NCI-H524 treated with DMSO at 0.1 percent for 48 hours (cell line): ENCODE measurements at regions not wholly inside any gene's neighbourhood (a gene's known extent, or its start where the extent isn't known, plus 50 kb on each side); places are given as distances from the start of the nearest gene placed in this dataset.
"Not testable (repeated sequence)": the region's sequence is repeated elsewhere in the genome, so short reads cannot be mapped to it uniquely, and the experiment has no call there.

Experiments
- DNase-seq: peaks from one replicate; lab custom pipeline; 2025; lab: John Stamatoyannopoulos, UW

DNA sequence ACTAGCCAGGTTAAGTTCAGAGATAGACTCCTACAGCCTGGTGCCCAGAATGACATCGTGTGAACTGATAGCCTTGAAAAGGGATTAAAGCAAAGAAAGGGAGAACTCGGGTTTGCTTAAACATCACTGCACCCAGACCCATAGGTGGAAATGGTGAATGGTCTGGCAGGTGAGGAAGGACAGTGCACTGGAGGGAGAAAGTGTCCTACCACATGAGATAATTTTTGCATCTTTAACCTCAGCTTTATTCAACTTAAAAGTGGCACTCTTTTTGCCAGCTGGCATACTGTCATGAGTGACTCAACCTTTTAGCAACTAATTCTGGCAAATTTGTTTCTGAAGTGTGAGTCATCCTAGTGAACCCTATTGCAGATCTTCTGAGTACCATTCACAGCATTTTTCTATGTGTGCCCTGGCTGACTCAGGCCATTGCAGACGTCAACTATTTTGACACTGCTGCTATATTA lies 53.0 kb upstream of the DAPP1 start:
- DNase-seq: peak; percentile 2

DNA sequence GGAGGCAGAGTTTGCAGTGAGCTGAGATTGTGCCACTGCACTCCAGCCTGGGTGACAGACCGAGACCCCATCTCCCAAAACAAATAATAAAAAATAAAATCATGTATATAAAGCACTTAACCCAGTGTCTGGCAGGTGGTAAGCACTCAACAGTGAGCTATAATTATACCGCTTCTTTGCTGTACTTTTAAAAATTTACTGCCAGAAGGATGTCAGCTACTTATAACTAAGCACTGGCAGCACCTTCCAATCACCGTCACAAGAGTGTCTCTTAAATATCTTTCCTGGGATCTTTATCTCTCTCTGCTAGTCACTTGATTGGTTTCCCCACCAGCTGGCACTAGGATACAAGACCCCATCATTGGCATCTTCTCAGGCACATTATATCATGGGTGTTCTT lies 53.9 kb upstream of the DAPP1 start:
- peak; percentile 81 for DNase-seq

DNA sequence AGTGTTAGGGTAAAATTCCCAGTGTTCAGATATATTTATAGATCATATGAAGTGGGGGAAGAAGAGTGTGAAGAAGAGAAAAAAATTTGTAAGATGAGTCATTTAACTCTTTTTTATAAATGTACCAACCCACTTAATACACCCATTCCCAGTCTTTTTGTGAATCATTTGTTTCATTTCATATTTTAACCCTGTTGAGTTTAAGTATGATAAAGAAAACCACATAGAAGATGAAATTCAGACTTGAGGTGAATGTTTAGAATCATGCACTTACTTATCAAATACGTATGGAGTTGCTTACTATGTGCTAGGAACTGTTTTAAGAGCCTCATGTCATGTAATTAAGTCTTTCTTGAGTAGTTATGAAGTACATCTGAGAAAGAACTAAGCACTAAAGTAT lies 56.6 kb upstream of the DAPP1 start:
- no peak for DNase-seq

DNA sequence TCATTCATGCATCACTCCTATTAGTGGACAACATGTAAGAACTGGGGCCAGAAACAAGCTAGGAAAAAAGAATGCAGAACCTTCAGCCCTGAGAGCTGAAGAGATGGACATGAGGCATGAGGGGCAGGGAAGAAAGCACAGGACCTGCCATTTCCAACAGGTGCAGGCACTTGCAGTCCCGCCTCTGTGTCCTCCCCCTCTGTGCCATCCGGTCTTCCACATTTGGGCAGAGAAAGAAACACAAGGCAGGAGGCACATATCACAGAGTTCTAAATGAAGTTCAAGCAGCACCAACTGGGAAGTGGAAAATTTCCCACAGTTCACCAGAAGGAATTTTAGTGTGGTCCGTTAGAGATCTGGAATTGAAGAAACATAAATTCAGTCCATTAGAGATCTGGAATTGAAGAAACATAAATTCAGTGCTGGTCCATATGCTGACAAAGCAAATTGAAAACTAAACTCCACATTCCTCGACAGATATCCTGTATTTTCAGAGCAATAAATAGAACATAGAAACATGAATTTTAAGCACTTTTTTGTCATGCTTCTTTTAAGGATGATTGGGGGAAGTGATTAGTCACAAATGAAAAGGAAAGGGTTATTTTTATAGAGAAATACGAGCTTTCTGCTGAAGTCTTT lies 57.2 kb upstream of the DAPP1 start:
- DNase-seq: no peak

DNA sequence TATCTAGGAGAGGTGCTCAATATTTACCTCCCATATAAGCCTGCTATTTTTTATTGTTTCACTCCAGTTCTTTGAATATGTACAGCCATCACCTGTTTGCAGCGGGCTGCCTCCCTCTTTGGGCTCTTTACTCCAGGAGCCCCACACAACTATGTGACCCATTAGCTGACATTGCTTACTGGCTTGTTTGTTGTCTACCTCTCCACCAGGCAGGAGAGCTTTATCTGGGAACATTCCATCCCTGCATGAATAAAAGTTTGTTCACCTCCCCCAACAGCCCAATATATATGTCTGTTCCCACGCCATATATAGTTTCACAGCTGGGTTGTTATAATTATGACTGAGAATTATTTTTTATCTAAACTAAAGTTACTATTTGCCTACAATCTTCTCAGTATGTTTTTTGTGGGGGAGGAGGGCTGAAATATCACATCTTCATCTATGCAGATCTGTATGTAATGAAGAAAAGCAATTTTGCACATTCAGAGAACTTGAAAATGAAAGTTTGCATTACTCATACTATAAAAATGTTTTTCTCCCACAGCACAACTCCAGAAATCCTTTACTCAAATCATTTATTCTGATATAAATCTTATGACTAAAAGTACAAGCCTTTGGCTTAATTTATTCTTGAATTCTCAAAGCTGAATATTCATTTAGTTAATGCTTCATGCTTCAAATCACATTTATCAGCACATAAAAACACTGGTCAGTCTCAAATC lies 61.2 kb upstream of the DAPP1 start:
- DNase-seq: no peak

DNA sequence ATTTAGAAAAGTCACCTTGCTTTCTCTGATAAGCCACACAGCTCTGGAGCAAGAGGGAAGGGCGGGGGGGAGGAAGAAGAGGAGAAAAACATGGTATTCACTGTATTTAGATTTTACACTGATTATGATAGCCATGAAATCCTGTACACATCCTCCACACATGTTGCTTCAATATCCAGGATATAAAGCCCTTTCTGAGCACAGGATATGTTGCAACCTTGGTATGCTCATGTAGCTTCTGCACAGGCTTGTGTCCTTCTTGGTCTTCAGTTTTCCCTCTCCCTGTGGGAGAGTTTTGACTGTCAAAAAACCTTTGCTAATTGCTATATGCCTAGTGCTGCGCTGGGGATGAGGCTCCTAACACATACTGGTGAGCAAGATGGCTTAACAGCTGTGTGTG lies 61.9 kb upstream of the DAPP1 start:
- no peak for DNase-seq

DNA sequence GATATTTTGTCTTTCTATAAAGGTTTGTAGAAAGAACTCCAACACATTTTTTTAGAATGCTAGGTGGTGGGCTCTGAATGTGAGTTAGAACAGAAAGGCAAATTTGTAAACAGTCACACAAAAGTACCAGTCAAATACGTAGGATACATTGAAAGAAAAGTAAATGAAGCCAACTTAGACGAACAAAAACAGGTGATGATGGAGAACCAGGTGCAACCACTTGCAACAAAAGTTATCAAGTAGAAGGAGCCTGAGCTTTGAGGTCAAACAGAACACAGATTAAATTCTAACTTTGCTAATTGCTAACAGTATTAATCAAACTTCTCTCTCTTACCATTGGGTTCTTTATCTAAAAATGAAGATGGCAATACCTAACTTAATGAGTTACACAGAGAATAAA lies 62.7 kb upstream of the DAPP1 start:
- DNase-seq: no peak

DNA sequence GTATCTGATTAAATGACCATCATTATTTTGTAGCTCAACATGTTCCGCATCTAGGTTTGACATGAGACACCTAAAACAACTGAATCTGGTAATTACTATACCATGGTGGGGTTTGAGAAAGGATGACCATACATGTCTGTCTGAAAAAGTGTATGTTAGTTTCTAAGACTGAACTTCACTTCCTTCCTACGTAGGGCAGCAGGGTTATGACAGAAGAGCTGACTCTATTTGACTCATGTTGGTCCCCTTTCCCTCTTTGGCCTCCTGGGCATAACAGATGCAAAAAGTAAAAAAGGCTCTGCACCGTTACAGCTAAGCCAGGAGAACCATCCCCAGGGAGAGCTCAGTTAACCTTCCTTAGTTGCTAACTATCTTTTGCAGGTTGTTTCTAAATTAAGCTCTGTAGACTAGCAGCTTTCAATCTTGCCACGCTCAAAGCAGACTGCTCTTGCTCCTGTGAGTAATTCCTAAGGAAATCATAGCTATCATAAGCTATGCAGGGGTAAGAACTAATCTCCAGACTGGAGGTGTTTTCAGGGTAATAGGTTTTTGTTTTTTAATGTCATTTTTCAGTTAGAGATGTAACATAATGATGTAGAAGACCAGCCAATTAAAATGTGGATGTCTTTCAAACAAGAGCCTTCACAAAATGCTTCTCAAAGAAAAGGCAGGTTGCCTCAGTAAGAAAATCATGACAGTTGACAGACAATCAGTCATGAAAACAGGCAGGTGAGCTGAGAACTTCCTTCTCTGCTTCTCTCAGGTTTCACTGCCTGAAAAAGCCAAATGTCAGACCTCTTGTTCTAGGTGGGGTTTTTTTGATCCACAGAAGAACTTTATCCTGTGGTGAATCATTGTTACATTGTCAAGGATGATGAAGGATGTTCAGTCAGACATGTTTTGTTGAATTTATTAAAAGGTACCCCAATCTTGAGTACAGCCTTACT lies 66.9 kb upstream of the DAPP1 start:
- no peak for DNase-seq

DNA sequence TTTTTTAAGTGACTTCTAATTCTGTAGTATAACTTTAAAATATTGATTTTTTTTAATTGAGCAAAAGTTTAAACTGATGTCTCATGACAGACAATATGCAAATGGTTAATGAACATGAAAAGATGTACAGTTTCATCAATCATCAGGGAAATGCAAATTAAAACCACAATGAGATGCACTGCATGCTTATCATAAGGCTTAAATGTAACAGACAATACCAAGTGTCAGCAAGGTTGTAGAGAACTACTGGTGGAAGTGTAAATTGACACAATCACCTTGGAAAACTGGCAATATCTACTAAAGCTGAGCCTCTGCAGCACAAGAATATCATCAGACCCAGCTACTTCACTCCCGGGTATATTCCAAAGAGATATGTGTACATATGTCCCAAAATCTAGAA lies 70.2 kb upstream of the DAPP1 start:
- DNase-seq: no peak

DNA sequence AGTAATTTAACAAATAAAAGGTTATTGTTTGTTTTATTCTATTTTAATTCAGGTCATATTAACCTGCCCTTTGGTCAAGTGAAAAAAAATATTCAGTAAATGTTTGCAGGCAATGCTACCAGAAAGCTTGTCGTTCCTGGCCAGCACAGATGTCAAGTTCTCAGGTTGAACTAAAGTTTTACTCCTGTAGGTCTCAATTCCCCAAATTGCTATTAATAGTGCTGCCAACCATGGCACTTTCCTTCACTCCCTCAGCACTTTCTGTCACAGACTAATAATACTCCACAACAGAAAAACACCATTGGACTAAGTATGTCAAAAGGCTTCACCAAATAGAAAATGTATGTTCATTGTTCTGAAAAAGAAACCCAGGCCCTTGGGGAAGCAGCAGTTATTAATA lies 79.2 kb upstream of the C4orf54 start:
- DNase-seq: no peak

DNA sequence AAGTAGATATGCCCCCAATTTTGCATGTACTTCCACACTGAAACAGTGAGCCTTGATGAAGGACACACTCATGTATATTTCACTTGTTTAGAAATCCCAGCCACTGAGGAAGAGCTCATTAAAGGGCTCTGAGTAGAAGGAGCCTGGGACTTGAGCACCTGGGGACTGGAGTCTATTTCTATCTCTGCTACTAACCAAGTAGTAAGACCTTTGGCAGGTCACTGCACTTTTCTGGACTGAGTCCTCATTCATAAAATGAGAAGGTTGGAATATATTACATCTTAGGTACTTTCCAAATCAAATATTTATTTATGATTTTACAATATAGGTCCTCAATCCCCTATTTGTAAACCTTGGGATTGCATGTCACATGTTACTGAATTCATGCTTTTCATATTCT lies 78.2 kb upstream of the C4orf54 start:
- DNase-seq: no peak

DNA sequence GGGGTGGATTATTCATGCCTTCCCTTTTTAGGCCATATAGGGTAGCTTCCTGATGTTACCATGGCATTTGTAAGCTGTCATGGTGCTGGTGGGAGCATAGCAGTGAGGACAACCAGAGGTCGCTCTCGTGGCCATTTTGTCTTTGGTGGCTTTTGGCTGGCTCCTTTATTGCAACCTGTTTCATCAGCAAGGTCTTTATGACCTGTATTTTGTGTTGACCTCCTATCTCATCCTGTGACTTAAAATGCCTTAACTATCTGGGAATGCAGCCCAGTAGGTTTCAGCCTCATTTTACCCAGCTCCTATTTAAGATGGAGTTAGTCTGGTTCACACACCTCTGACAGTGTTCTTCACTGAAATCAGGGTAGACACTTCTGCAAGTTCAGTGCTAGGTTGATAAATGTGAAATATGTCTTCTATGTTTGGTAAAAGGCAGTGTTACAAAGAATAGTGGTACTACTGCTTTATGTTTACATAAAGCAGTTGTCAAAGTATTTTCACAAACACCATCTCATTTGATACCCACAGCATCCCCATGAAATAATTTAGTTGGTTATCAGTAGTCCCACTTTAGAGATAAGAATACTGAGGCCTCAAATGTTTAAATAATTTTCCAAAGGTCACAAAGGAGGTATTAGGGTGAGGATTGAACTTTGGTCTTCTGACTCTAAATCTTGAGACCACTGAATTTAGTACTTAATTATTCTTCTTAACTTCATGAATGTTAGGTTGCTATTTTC lies 77.1 kb upstream of the C4orf54 start:
- DNase-seq: no peak

DNA sequence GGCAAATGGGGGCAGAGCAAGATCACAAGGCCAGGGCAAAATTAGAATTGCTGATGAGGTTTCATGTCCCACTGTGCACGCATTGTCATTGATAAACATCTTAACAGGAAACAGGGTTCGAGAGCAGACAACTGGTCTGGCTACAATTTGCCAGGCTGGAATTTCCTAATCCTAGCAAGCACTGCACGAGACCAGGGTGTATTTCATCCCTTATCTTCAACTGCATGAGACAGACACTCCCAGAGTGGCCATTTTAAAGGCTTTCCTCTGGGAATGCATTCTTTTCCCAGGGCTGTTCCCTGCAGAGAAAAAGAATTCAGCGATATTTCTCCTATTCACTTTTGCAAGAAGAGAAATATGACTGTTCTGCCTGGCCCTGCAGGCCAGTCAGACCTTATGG lies 75.8 kb upstream of the C4orf54 start:
- DNase-seq: not testable (repeated sequence)

DNA sequence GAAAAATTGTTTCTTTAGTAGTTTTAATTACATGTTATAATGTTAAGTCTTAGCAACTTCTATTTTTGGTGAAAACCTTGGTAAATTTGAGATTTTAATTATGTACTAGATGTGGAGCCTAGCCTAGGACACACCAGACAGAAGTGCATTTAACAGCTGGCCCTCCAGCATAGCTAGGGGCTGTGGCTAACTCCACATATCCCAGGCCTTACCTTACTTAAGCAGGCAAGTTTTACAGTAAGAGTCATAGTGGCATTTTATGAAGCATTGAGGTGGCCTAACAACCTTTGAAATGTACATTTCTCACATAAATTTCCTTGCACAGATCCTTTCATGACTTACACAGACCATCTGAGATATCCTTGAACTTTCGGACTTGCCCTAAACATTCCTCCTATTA lies 71.6 kb upstream of the C4orf54 start:
- no peak for DNase-seq

DNA sequence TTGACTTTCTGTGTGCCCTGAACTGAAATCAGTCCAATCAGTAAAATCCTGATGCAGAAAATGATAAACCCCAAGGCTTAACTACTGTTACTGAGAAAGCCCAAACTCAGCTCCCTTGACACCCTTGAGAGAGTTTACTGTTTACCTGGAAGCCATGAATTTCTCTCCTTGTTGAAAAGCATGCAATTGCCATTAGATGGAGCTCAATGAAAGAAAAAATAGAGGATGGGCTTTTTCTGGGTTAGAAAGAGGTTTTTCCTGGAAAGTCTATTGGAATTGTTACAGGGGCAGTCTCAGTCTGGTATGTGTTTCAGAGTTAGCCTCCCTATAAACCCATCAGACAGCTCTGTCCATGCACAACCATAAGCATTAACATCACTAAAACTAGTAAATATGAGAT lies 66.4 kb upstream of the C4orf54 start:
- DNase-seq: no peak

DNA sequence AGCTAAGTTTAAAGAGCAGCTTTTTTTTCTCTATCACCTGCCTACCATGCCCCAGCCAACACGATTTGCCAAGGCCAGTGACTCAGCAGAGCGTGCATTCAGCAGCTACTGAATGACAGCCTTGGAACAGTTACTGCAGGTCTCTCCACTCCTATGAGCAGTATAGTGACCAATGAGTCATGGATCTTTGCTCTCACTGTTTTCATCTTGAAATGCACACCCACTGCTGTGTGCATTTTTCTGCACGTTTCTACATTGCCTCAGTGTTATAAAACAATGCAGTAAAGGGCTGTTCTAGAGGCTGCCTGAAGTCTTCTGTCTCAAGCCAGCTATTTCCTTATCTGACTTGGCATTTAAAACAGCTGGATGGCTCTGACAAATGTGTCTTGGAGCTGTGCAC lies 66.0 kb upstream of the C4orf54 start:
- DNase-seq: no peak

DNA sequence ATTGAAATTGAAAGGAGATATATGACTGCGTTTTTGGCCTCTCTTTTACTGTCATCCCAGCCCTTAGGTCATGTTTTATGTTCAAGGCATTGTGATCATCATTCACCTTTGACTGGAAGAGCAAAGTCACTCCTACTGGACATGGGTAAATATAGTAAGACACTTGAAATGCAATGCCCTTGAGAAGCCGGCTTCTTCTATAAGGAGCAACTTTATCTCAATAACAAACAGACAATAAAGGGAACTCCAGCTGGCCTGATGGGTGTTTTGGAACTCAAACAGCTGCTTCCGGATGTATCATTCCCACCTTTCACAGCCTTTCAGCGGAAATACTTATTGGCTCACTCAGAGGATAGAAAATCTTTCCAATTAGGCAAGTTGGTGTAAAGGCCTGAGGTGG lies 65.1 kb upstream of the C4orf54 start:
- DNase-seq: no peak

DNA sequence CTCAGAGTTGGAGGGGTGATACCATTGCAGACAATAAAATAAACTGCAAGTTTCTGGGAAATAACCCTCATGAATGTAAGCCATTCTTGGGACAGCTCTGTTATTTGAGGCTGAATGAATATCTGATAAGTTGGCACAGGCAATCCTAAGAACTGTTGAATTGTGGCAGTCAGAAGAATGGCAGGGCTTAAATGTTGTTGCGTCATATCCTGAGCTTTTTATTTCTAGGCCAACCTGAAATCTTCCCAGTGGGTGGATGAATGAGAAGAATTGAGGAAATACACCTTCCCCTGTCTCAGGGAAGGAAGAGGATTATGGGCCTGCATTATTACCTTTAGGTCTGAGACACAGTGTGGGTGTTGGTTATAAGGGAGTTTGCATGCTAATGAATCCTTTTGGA lies 64.4 kb upstream of the C4orf54 start:
- no peak for DNase-seq

DNA sequence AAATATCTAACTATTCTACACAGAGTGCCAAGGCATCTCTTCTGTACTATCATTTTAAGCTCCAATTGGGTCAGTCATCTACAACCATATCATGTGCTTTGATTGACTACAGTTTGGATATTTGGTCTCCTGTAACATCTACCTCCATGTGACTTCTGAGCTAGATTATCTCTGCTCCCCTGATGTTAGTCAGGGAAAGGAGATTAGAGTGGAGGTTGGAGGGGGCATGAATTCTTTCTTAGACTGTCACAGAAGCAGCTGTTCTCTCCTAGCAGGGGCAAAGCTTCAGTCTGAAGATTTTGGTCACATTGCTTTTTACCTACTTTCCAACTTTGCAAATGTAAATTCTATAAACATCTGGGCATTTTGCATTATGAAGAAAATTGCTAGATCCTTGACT lies 62.6 kb upstream of the C4orf54 start:
- no peak for DNase-seq

DNA sequence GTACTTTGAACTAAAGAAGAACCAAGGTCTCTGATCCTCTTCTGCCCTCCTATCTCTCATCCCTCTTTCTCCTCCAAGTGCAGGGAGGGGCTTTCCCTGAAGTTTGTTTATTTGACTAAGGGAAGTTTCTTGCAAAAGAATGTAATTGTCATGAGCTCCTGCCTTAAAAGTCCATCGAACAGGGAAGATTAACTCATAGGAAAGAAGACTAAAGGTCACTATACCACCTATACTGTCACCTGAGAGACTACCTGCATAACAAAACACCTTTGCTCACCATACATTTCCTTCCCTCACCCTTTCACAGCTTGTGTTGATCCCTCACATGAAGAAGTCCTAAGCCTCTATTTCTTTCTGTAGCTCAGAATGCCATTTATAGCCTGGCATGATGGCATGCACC lies 59.4 kb upstream of the C4orf54 start:
- no peak for DNase-seq

DNA sequence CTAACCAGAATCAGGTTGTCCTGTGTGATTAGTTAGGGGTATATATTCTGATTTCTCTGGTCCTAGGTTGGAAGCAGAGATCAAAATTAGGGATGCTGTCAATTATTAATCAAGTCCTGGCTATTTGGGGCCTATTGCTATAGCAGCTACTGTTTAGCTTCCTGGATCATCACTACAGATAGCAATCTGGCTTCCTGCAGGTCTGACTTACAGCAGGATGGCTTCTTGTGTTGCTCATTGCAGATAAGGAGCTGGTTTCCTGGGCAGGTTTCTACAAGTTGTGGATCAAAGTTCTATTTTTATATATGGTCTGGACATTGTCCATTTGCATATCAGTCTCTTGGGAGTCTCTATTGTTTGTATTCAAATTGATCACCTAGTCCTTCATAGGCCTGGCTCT lies 57.7 kb upstream of the C4orf54 start:
- no peak for DNase-seq

DNA sequence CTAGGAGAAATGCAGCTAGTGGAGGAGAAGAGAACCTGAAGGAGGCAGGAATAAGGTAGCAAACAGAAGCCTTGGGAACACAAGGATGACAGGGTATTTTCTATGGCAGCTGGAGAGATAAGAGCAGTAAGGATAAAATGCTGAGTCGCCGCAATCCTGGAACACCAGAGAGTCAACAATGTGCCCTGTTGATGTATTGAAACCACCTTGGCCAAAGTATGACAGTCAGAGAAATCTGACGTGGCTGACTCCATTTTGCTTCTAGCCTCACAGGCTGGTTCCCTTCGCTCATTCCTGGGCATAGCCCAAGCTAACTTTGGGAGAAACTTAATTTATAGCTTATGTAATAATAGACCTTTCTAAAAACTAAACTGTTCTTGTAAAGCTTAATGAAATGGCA lies 56.6 kb upstream of the C4orf54 start:
- no peak for DNase-seq
